ENCODE measurements at regions not wholly inside any gene's neighbourhood (a gene's known extent, or its start where the extent isn't known, plus 50 kb on each side); places are given as distances from the start of the nearest gene placed in this dataset.

GRCh38 chr2:6288791-6289190, 576.9 kb downstream of the CMPK2 start:
- TF ChIP-seq EZH2 (IDR thresholded peaks at IDR 0.05; ENCODE audit: borderline replicate concordance), result no peak
- TF ChIP-seq CTCF (IDR thresholded peaks at IDR 0.05; ENCODE audit: poor library complexity), result no peak
- no peak for TF ChIP-seq EZH2phosphoT487 (IDR thresholded peaks at IDR 0.05; ENCODE audit: low read depth, severe bottlenecking, unreplicated experiment)

Measured in hepatocyte (in vitro differentiated cells).